RKO (cell line): ENCODE measurements at regions not wholly inside any gene's neighbourhood (a gene's known extent, or its start where the extent isn't known, plus 50 kb on each side); places are given as distances from the start of the nearest gene placed in this dataset.
"Not testable (repeated sequence)": the region's sequence is repeated elsewhere in the genome, so short reads cannot be mapped to it uniquely, and the experiment has no call there.

Experiments
- DNase-seq: peaks from one replicate; pipeline ENCODE4 v3.0.0-alpha.2; 2016; ENCODE audit warnings: low spot score

DNA sequence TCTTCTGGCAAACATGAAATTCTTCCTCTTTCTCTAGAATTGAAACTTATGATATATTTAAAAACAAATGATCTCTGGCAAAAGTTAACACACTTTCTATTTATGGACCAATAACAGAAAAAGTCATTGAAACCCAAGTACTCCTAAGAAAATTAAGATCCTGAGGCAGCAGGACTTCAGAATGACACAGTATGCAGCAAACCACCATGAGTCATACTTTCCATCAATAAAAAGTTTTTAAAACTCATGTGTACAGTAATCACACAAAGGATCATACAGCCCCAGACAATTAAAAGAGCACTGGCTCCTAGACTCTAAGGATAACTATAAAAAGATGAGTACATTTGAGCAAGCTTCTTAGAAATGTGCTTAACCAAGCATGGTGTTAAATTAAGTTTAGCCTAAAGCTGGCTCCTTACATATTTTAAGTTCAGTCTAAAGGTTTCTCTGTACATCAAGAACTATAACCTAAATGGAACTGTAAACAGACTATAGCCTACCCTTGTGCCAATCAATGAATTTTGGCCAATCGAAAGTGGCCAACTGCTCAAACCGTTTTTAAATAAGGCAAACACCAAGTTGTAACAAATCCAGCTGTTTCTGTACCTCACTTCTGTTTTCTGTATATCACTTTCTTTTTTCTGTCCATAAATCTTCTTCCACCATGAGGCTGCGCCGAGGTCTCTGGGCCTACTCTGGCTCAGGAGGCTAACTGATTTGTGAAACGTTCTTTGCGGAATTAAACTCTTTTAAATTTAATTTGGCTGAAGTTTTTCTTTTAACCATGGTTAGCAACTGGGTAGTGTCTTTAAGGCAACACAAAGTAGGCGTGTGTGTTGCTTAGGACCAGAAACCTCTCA, 232.1 kb upstream of the PIK3R1 start:
- DNase-seq = peak; percentile 68

DNA sequence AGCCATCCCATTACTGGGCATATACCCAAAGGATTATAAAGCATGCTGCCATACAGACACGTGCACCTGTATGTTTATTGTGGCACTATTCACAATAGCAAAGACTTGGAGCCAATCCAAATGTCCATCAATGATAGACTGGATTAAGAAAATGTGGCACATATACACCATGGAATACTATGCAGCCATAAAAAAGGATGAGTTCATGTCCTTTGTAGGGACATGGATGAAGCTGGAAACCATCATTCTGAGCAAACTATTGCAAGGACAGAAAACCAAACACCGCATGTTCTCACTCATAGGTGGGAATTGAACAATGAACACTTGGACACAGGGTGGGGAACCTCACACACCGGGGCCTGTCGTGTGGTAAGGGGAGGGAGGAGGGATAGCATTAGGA, 233.4 kb upstream of the PIK3R1 start:
- DNase-seq = not testable (repeated sequence)

DNA sequence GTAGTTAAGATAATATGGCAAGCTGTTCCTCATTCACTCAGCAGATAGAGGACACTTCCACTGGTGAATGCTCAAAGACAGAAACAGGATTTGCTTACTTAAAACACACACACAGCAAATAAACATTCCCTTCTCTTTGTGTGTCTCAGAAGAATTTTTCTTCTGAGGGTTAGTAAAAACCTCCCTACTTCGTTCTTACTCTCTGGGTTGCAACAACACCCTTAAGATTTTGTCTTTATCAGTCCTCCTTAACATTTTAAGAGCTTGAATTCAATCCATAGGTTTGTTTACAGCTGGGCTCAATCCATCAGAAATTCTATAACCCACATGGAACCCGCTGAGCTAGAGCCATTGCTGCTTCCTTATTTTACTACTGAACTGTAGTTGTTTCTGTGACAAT, 237.4 kb upstream of the PIK3R1 start:
- no peak for DNase-seq

GRCh38 chr5:67976891-67977601, 238.5 kb upstream of the PIK3R1 start:
- DNase-seq = no peak

DNA sequence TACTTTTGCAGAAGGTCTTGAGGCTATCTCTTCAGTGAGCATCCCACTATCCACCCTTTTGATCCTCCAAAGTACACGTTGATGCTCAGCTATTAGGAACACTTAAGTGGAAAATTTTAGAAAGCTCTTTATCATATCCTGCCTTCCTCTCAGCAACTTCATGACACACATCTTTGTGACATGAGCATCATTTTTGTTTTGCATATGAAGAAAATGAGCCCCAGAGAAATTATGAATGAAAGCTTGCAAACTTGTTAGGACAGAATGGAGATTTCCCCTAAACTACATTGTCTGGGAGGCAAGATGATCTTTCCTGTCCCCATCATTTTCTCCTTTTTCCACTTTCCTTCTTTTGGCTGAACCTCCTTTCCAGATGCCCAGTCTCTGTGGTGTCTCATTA, 239.4 kb upstream of the PIK3R1 start:
- DNase-seq = no peak

GRCh38 chr5:67974471-67974870, 241.1 kb upstream of the PIK3R1 start:
- DNase-seq = no peak

- no peak for DNase-seq
Observed at GRCh38 chr5:67974054-67974453, 241.5 kb upstream of the PIK3R1 start.

DNA sequence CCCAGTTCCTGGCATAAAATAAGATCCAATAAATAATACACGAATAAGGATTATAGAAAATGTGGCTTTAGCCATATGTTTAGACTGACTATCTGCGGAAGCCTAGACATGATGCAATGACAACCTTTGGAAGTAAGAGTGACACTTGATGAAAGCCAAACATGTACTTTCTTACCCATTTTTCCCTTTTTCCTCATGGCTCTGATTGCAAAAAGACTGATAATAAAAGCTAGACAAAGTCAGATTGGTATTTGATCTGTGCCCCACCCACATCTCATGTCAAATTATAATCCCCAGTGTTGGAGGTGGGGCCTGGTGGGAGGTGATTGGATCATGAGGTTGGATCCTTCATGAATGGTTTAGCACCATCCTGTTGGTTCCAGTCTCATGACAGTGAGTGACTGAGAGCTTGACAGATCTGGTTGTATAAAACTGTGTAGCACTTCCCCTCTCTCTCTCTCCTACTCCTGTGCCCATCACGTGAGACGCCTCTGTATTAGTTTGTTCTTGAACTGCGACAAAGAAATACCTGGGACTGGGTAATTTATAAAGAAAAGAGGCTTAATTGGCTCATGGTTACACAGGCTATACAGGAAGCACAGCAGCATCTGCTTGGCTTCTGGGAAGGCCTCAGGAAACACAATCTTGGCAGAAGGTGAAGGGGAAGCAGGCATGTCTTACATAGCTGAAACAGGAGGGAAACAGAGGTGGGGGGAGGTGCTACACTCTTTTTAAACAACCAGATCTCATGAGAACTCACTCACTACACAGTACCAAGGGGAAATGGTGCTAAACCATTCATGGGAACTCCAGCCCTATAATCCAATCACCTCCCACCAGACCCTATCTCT, 243.4 kb upstream of the PIK3R1 start:
- no peak for DNase-seq

DNA sequence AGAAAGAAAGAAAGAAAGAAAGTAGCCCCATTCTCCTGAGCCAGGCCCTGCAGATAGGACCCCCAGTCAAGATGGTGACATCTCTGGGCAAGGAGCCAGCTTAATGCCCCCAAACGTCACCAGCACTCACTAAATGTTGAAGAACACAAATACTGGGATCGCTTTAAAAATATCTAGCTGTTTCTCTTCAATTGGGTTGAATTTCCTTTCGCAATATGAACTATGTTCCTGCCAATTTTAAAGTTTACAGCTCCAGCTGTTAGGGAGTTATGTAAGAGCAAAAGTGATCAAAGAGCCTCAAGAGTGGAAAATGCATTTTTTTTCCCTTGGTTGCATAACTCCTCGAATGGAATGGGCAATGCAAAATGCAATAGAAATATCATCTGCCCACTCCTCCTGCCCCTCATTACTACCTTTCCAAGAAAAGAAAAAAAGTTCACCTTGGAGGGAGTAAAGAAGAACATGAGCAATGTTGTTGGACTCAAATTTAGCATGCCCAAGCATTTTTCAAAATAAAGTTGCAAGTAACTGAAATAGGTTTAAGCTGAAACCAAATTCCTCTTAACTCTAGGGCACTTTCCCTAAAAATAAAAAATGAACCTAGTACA, 244.2 kb upstream of the PIK3R1 start:
- DNase-seq = no peak

- DNase-seq = no peak
Observed at GRCh38 chr5:67969631-67970030, 245.9 kb upstream of the PIK3R1 start.

- no peak for DNase-seq
Observed at GRCh38 chr5:67969176-67969575, 246.4 kb upstream of the PIK3R1 start.

DNA sequence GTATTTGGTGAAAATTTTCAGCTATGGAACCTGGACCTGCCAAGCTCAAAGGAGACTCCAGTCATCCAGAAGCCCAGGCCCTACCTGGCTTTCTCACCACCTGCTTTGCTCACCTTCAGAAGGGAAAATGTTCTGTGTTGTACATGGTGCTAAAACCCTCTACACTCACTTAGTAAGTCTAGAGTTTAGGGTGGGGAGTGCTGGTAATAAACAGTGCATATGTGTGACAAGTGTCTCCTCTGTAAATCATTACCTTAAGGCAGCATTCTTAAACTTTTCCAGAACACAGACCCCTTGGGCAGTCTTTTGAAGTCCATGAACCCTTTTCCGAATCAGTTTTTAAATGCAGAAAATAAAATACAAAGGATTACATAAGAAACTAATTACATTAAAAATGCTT, 248.8 kb upstream of the PIK3R1 start:
- DNase-seq = no peak

- DNase-seq = no peak
Observed at GRCh38 chr5:67964619-67965018, 250.9 kb upstream of the PIK3R1 start.

GRCh38 chr5:67963789-67964519, 251.6 kb upstream of the PIK3R1 start:
- DNase-seq = no peak

DNA sequence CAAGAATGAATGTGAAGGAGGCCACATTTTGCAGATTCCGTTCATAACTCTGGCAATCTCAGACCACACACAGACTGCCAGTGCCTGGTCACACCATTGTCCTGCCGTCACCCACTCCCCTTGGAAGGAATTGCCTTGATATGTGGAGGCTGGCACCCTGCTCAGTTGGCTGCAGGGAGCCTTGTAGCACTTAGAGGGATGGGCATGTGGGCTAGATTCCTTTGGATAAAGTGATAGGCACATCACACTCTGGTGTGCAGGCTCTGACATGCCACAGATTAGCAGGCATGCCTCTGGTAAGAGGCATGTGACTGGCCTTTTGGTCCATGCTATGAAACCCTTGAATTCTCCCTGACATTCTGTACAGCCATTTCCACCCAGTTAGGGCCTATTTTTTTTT, 254.6 kb upstream of the PIK3R1 start:
- DNase-seq = no peak

- no peak for DNase-seq
Observed at GRCh38 chr5:67957374-67957773, 258.2 kb upstream of the PIK3R1 start.

DNA sequence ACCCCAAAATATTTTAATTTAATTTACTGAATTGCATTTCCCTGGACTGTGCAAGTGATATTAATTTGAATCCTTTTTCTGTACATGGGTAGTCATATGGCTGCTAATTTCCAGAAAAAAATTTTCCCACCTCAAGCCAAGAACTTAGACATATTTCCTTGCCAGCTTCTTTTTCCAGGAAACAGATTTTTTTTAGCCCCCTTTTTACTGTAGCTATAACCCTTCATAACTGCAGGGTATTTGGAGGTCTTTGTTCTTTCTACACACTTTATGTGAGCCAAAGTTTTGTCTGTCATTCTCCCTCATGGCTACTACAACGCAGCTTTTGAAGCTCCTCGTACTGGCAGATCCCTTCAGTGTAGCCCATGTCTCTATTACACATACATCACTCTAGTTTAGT, 261.2 kb upstream of the PIK3R1 start:
- DNase-seq = no peak

DNA sequence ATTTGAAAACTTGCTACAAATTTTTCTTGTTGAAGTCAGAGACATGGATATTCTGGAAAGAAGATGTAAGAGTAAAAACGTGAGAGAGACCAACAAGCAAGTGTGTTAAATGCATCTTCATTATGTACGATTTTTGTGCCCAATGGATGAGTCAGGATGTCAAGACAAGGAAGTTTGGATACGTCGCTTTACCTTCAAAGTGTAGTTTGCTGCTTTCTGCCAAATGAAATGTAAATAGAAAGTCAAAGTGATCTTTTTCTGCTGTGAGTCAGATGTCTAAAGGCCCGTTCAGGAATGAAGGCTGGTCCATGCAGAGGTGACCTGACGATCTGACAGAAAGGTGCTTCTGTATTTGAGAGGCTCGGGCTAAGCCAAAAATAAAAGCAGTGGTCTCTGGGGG, 273.1 kb upstream of the PIK3R1 start:
- DNase-seq = no peak

GRCh38 chr5:67941614-67942401, 273.7 kb upstream of the PIK3R1 start:
- no peak for DNase-seq

GRCh38 chr5:67935908-67936566, 279.5 kb upstream of the PIK3R1 start:
- DNase-seq = no peak
